ENCODE measurements at regions not wholly inside any gene's neighbourhood (a gene's known extent, or its start where the extent isn't known, plus 50 kb on each side); places are given as distances from the start of the nearest gene placed in this dataset.

GRCh38 chr22:48181263-48181955, 1419.0 kb downstream of the TBC1D22A start:
- no peak for DNase-seq (ENCODE audit: low read depth, low spot score)
- no peak overlapping the region for H3K4me3 ChIP-seq (ENCODE audit: low read length)

DNA sequence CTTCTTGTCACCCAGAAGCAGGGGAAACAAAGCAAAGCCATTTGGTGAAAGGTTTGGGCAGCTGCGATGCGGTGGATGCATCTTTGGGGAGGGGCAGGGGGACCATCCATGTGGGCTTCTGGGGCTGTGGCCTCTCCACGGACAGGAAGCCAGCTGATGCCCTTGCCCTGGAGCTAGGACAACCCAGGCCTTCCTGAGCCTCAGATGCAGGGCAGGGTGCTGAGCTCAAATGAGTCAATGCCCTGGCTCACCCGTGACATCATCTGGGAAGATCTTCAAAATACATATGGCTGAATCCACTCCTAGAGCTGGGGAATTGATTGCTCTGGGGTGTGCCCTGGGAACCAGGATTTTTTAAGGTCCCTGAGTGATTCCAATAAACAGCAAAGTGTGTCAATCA, 1418.2 kb downstream of the TBC1D22A start:
- DNase-seq (ENCODE audit: low read depth, low spot score) = no peak
- H3K4me3 ChIP-seq (ENCODE audit: low read length) = no peak overlapping the region

DNA sequence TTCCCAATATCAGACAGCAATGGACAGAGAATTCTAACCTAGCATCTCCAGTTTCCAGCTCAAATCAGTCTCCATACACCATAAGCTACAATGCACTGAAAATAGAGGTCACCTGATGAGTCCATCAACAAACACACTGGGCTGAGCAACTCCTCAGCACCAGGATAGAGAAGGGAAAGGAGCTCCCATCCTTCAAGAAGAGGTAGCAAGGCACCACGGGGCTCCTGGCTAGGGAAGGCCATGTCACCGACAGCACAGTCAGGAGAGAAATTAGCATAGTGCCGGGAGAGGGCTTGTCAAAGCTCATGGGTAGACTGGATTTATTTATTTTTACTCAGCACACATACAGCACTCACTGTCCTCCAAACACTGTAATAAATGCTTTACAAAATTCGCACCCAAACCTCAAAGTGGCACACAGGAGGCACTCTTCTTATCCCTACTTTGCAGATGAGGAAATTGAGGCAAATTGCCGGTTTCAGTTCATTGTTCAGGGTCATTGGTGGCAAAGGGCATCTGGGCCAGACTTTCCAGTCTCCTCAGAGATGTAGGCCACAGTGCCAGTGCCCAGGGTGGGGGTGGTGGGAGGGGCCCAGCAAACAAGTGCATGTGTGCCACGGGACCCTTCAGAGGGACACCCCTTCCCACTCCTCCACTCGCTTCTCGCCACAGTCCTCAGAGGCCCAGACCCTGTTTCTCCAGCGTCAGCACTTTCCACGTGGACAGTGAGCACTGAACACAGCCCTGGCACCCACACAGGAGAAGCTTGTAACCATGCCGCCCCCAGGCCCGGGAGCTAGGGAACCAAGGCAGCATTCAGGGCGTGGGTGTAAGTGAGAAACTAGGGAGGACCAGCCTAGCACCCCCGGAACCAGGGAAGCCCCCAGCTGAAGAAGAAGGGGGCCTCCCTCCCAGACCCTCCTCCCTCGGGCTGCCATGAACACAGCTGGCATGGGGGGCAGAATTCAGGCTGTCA, 1417.4 kb downstream of the TBC1D22A start:
- no peak for DNase-seq (ENCODE audit: low read depth, low spot score)
- H3K4me3 ChIP-seq (ENCODE audit: low read length) = no peak overlapping the region

DNA sequence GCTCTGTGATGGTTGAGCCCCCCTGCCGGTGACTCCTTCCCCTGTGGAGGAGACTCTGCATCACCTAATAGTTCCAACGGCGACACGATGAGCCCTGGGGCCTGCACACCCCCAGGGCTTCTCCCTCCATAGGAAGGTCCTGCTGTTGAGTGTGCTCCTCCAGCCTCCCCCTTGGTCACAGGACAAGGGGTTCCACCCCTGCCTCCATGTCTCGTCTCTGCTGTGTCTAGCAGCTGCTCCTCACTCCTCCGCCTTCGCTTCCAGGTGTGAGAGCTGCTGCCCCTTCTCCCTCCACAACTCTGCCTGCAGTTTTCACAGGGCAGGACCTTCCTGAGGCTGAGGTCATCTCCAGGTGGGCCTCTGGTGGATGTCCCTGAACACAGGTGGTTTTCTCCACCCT, 1416.1 kb downstream of the TBC1D22A start:
- no peak overlapping the region for H3K4me3 ChIP-seq (ENCODE audit: low read length)
- DNase-seq (ENCODE audit: low read depth, low spot score) = no peak

DNA sequence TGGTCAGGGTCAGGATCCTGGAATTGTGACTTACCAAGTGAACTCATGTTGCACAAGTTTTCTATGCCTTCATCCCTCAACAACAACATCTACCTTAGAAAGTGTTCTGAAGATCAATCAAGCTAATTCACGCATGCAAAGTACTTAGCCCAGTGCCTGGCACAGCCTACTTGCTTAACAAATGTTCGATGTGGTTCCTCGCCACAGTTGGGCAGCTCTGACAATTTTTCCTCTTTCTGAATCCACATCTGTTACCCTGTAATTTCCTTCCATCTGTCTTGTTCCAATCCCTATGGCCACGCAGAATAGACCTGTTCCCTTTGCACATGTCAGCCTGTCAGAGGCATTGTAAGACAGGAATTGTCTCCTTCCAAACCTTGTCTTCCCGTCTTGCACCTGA, 1415.2 kb downstream of the TBC1D22A start:
- no peak overlapping the region for H3K4me3 ChIP-seq (ENCODE audit: low read length)
- DNase-seq (ENCODE audit: low read depth, low spot score) = no peak

DNA sequence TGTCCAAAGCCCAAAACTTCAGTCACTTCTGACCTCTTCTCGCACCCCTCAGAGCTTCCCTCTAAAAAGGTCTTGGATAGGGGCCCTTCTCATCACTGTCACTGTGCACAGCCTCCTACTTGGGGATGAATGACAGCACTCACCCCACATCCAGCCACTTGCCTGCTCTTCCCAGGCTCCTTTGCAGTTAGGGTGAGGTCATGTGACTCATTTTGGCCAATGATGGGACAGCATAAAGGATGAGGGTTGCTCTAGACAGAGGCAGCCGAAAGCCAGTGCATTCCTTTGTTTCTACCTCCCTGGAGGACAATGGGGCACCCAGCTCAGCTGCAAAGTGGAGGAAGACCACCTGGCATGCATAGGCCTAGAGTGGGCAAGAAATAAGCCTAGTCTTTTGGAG, 1413.3 kb downstream of the TBC1D22A start:
- no peak for DNase-seq (ENCODE audit: low read depth, low spot score)
- no peak overlapping the region for H3K4me3 ChIP-seq (ENCODE audit: low read length)

DNA sequence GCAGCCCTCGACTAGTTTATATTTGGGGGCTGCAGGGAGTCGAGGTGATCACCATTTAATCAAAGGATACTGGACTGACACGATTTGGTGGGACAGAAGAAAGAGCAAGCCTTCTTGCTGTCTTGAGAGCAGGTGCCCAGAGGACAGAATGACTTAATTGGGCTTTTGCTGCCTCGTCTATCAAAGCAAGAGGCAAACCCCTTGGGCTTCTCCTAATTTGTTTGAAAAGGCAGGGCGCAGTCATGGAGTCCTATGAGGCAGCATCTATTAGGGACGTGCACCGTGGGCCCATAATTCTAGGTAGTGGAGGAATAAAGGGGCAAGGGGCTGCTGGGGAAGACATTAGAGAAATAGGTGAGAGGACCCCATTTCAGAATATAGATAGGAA, 1411.3 kb downstream of the TBC1D22A start:
- no peak for DNase-seq (ENCODE audit: low read depth, low spot score)

GRCh38 chr22:48173061-48173772, 1410.8 kb downstream of the TBC1D22A start:
- H3K4me3 ChIP-seq (ENCODE audit: low read length) = no peak overlapping the region
- no peak for DNase-seq (ENCODE audit: low read depth, low spot score)

More for the DNA sequence above, 1411.3 kb downstream of the TBC1D22A start:
- no peak overlapping the region for H3K4me3 ChIP-seq (ENCODE audit: low read length)

DNA sequence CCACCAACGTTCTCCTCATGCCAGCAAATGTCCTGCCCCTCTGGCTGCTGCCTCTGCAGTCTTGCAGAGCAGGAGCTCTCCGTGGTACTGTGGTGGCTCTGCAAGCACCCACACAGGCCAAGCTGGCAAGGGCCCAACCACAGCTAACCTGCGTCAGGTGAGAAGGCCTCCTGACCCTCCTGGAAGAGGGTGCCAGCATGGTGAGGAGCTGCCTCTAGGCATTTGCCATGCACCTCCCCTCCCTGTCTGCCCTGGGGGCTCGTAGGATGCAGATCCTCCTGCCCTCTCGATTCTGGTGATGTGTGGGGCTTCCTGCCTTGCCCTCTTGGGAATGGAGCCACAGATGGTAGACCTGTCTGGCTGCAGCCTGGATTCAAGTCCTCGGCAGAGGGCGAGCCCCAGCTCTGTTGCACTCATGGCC, 1408.8 kb downstream of the TBC1D22A start:
- DNase-seq (ENCODE audit: low read depth, low spot score) = no peak
- H3K4me3 ChIP-seq (ENCODE audit: low read length) = no peak overlapping the region

DNA sequence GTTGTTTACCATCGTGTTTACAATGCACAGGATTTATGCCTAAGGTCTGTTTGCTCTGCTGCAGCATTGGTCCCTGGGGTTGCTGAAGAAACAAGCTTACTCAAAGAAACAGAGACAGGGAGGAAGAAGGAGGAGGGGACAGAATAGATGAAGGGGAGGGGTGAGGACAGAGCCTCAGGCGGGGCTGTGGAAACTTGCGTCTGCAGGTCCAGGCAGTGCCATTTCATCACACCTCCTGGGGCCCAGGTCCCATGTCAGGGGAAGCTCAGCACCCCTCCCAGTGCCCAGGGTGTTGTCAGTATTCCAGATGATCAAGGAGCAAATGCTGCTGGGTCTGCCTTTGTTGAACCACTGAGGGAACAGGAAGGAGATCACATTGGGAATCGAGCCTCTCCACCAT, 1406.8 kb downstream of the TBC1D22A start:
- H3K4me3 ChIP-seq (ENCODE audit: low read length) = no peak overlapping the region

DNA sequence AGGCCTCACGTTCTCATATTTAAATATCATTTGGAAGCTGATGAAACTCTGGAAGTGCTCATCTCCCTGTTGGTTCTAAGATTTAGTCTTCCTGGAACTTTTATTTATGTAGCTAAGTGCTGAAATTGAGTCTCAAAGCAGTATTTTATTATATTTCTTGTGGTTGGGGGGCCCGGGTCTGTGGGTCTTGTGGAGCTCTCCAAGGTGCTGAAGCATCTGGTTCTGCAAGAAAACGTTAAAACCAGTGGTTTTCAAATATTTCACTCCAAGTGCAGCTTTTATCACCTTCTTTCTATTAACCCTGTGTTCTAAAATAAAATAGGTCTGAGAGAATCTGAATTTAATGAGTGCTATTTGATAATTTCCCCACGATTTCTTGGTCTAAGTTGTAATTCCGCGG, 1404.8 kb downstream of the TBC1D22A start:
- peak; percentile 23 for DNase-seq (ENCODE audit: low read depth, low spot score)
- H3K4me3 ChIP-seq (ENCODE audit: low read length) = no peak overlapping the region

More for the DNA sequence above, 1406.8 kb downstream of the TBC1D22A start:
- no peak for DNase-seq (ENCODE audit: low read depth, low spot score)

- no peak overlapping the region for H3K4me3 ChIP-seq (ENCODE audit: low read length)
- no peak for DNase-seq (ENCODE audit: low read depth, low spot score)
Measured at GRCh38 chr22:48161298-48161697, 1398.8 kb downstream of the TBC1D22A start.

DNA sequence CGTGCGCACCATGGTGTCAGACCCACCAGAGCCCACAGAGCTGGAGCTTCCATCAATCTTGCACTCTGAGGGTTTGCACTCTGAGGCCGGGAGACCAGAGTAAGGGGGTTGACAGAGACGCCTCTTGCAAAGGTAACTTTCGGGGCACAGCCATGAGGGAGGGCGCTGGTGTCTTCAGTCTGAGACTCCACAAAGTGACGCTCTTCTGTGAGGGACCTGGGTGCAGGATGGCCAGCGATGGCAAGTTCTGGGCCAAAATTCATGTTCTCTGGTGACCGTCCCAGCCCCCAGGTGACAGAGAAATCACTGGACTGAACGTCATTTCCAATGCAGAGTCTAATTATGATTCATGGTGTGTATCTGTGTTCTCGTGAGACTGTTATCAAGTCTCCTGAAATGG, 1395.2 kb downstream of the TBC1D22A start:
- no peak for DNase-seq (ENCODE audit: low read depth, low spot score)
- no peak overlapping the region for H3K4me3 ChIP-seq (ENCODE audit: low read length)

DNA sequence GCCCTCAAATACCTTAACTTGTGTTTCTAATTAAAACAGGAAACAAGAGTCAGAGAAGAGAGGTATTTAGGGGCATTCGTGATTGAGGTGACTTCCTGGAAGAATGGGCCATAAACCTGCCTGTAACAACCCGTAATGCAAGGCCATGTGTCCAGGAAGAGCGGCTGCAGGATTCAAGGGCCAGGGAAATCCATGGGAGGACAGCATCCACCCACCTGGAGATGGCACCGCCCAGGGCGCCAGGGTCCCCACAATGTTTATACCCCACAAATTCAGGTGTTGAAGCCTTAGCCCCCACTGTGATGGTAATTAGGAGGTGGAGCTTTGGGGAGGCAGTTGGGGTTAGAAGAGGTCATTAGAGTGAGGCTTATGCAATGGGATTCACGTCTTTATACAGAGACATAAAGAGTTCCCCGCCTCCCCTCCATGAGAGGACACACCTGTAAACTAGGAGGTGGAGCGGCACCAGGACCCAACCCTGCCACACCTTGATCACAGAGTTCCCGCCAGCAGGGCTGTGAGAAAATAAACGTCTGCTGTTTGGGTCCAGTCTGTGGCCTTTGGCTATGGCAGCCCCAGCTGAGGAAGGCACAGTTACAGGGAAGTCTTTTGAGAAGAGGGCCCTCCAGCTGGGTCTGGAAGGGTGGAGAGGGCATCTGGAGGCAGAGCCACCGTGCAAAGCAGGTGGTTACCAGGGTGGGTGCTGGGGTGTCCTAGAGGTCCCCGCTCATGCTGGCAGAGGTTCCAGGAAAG, 1394.3 kb downstream of the TBC1D22A start:
- DNase-seq (ENCODE audit: low read depth, low spot score) = no peak
- H3K4me3 ChIP-seq (ENCODE audit: low read length) = no peak overlapping the region

GRCh38 chr22:48155446-48155845, 1393.0 kb downstream of the TBC1D22A start:
- no peak for DNase-seq (ENCODE audit: low read depth, low spot score)

GRCh38 chr22:48154943-48155240, 1392.4 kb downstream of the TBC1D22A start:
- no peak for DNase-seq (ENCODE audit: low read depth, low spot score)
- no peak overlapping the region for H3K4me3 ChIP-seq (ENCODE audit: low read length)

More at GRCh38 chr22:48155446-48155845, 1393.0 kb downstream of the TBC1D22A start:
- no peak overlapping the region for H3K4me3 ChIP-seq (ENCODE audit: low read length)

DNA sequence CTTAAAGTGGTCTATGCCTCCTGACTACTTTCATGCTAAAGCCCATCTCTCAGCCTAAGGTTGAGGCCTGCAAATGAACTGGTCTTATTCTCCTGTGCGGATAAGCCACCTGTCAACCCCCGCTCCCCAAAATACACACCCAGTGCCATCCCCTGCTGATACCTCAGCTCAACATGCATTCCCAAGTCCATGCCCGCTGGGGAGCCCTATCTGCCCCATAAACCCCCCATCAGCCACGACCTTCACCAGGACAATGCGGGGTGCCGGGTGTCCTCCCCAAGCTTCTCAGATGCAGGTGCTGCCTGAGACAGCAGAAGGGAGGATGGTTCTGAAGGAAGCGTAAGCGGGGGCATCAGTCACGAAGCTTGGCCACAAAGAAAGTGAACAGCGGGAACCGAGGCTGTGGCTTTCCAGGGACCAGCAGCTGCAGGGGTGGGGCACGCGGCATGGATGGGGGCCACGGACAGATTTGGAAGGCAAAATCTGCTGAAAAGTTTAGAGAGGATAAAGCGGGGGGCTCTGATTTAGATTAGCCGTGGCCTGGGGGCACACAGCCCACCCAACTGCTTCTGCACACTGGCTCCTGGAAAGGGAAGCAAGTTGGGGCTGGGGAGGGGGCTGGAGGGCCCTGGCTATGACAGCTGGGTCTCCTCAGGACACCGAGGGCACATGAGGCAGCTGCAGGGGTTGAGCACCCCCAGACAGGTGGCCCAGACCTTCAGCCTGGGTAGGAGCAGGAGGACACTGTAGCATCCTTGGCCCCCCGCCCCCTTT, 1391.9 kb downstream of the TBC1D22A start:
- no peak for DNase-seq (ENCODE audit: low read depth, low spot score)
- no peak overlapping the region for H3K4me3 ChIP-seq (ENCODE audit: low read length)

DNA sequence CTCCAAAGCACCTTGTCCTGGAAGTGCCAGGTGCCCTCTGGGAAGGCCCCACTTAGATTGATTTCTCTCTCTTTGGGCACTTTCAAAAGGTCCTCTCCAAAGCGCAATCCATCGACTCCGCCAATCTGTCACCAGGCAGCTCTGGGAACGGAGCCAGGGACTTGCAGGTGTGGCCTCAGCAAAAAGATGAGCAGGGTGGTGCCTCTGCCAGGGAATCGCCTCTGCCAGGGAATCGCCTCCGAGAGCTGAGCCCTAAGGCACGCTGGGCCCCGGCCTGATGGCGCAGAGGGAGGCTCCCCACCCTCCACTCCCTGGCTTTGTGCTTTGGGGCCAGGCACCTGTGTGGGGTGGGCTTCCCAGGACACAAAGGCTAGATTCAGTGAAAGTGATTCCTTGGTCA, 1391.3 kb downstream of the TBC1D22A start:
- no peak overlapping the region for H3K4me3 ChIP-seq (ENCODE audit: low read length)
- no peak for DNase-seq (ENCODE audit: low read depth, low spot score)

All from Jurkat, Clone E6-1 (cell line).